Epithelial cell of proximal tubule (primary cell): ENCODE measurements at regions not wholly inside any gene's neighbourhood (a gene's known extent, or its start where the extent isn't known, plus 50 kb on each side); places are given as distances from the start of the nearest gene placed in this dataset.

Experiments used
- DNase-seq: peaks from one replicate; pipeline ENCODE4 v3.0.0-alpha.2; 2011; ENCODE audit warnings: low read depth
- H3K4me3 ChIP-seq: 2 replicates; pipeline ENCODE4 v1.5.1; 2011; ENCODE audit warnings: low read depth, mild to moderate bottlenecking, low read length
- CTCF ChIP-seq: conservative IDR thresholded peaks from 2 replicates; pipeline ENCODE4 v1.5.1; 2012; ENCODE audit warnings: low read depth, mild to moderate bottlenecking, low read length

- TF ChIP-seq CTCF: no peak
- no peak overlapping the region for H3K4me3 ChIP-seq
- DNase-seq: no peak
Observed at GRCh38 chr1:61604261-61604660, 120.7 kb downstream of the TM2D1 start.

- no peak for TF ChIP-seq CTCF
- no peak for DNase-seq
- H3K4me3 ChIP-seq: no peak overlapping the region
Observed at GRCh38 chr1:61602663-61603062, 122.3 kb downstream of the TM2D1 start.

GRCh38 chr1:61597601-61598000 lies 127.3 kb downstream of the TM2D1 start:
- DNase-seq: no peak
- no peak overlapping the region for H3K4me3 ChIP-seq
- no peak for TF ChIP-seq CTCF

- no peak for DNase-seq
- TF ChIP-seq CTCF: no peak
- no peak overlapping the region for H3K4me3 ChIP-seq
Observed at GRCh38 chr1:61593331-61593730, 131.6 kb downstream of the TM2D1 start.

GRCh38 chr1:61591351-61591750 lies 133.6 kb downstream of the TM2D1 start:
- no peak overlapping the region for H3K4me3 ChIP-seq
- no peak for TF ChIP-seq CTCF
- DNase-seq: no peak

GRCh38 chr1:61588736-61589672 lies 135.9 kb downstream of the TM2D1 start:
- peak; percentile 19 for DNase-seq
- H3K4me3 ChIP-seq: no peak overlapping the region
- peak; percentile 95 for TF ChIP-seq CTCF

- DNase-seq: no peak
- TF ChIP-seq CTCF: no peak
- no peak overlapping the region for H3K4me3 ChIP-seq
Observed at GRCh38 chr1:61585714-61586113, 139.2 kb downstream of the TM2D1 start.
